ENCODE measurements at regions not wholly inside any gene's neighbourhood (a gene's known extent, or its start where the extent isn't known, plus 50 kb on each side); places are given as distances from the start of the nearest gene placed in this dataset.

DNA sequence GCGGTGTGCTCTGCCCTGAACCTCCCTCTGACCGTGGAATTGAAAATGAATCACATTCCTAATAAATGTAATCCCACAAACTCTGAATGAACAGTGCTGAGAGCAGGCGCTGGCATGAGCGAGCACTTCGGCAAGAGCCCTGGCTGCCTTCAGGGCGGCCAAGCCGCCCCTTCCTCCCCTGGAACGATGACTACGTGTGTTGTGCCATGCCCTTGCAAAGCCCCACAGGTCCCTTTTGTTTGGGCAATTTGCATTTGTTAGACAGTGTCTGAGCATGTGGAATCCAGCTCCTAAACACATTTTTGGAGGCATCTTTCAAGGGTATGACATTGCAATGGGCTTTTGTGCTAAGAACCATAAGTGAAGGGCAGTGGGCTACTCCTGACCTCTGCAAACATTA lies 95.6 kb upstream of the MKI67 start:
- H3K27me3 Mint-ChIP-seq (ENCODE audit: low read depth) = peaks cover 31% of the 10 kb centered on the region
- DNase-seq = no peak
- no peak overlapping the region for H3K27ac Mint-ChIP-seq
- no peaks in the 10 kb centered on the region for H3K9me3 Mint-ChIP-seq (ENCODE audit: insufficient read depth)
- no peaks in the 10 kb centered on the region for H3K36me3 Mint-ChIP-seq (ENCODE audit: low read depth)
- no peak overlapping the region for H3K4me3 Mint-ChIP-seq
- no peak for ATAC-seq
- CTCF ChIA-PET = interaction anchor here (2.9 kb wide), 1 partner anchor 9 kb away, joined by 14 read pairs; no protein-coding TSS in a partner anchor
- H3K4me1 Mint-ChIP-seq (ENCODE audit: low read depth) = peaks cover 18% of the 10 kb centered on the region
- POLR2A ChIA-PET = no interaction called here

DNA sequence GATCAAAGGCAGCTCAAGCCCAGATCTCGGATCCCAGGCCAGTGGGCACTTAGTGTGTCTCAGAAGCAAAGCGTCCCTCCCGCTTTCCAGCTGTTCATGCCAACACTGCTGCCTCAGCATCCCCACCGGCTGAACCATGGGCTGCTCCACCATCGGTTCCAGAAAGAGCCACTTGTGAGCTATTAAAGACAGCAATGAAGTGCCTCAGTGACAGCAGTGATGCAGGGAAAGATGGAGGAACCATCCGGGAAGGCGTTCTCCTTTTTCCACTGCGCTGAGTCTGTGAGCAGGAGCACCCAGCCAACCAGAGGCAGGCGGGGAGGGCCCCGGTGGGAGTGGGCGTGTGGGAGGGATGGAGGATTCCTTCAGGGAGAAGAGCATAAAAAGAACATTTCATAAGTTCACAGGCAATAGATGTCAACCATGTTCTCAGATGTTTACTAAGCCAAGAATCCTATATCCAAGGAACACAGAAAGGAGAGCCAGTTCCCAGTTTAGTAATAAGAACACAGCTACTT lies 96.2 kb upstream of the MKI67 start:
- ChIA-PET POLR2A (no interaction called here), CTCF (interaction anchor here (2.9 kb wide), 1 partner anchor 10 kb away, joined by 14 read pairs; no protein-coding TSS in a partner anchor)
- Mint-ChIP-seq H3K27ac (no peak overlapping the region), H3K36me3 (ENCODE audit: low read depth) (no peaks in the 10 kb centered on the region), H3K27me3 (ENCODE audit: low read depth) (peaks cover 33% of the 10 kb centered on the region), H3K4me1 (ENCODE audit: low read depth) (peaks cover 13% of the 10 kb centered on the region), H3K9me3 (ENCODE audit: insufficient read depth) (no peaks in the 10 kb centered on the region), H3K4me3 (no peak overlapping the region)
- DNase-seq (no peak), ATAC-seq (no peak)

DNA sequence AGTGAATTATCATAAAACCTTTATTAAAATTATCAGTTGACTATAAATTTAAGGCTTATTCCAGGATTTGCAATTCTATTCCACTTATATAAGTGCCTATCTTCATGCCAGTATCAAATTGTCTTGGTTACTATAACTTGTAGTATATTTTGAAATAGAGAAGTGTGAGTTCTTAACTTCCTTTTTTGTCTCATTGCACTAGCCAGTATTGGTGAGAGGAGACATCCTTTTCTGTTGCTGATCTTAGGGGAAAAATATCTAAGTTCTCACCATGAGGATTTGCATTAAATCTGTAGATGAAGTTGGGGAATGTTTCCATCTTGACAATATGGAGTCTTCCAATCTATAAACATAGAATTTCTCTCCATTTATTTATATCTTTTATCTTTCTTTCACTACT lies 104.2 kb upstream of the MKI67 start:
- H3K9me3 Mint-ChIP-seq (ENCODE audit: insufficient read depth) = no peaks in the 10 kb centered on the region
- CTCF ChIA-PET = no interaction called here
- no peak for ATAC-seq

DNA sequence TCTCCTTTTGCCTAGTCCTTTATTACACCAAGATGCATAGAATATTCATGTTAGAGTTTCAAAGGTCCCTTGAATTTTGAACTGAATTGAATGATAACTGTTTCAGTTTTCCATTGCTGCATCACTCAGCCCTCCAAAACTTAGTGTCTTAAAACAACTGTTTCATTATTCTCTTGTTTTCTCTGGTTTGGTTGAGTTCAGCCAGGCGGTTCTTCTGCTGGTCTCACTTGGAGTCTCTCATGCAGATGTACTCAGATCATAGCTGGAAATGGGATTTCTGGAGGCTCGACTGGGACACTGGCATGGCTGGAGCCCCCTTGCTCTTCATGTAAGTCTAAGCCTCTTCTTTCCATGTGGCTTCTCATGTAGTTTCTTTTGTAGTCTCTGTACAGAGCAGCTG lies 107.2 kb upstream of the MKI67 start:
- Mint-ChIP-seq H3K27ac (no peak overlapping the region), H3K36me3 (ENCODE audit: low read depth) (no peaks in the 10 kb centered on the region)
- POLR2A ChIA-PET = no interaction called here

More for the DNA sequence above, 104.2 kb upstream of the MKI67 start:
- peaks cover 21% of the 10 kb centered on the region for H3K27me3 Mint-ChIP-seq (ENCODE audit: low read depth)
- POLR2A ChIA-PET = no interaction called here
- no peaks in the 10 kb centered on the region for H3K4me1 Mint-ChIP-seq (ENCODE audit: low read depth)
- H3K36me3 Mint-ChIP-seq (ENCODE audit: low read depth) = no peaks in the 10 kb centered on the region
- H3K4me3 Mint-ChIP-seq = no peak overlapping the region
- no peak overlapping the region for H3K27ac Mint-ChIP-seq
- no peak for DNase-seq

DNA sequence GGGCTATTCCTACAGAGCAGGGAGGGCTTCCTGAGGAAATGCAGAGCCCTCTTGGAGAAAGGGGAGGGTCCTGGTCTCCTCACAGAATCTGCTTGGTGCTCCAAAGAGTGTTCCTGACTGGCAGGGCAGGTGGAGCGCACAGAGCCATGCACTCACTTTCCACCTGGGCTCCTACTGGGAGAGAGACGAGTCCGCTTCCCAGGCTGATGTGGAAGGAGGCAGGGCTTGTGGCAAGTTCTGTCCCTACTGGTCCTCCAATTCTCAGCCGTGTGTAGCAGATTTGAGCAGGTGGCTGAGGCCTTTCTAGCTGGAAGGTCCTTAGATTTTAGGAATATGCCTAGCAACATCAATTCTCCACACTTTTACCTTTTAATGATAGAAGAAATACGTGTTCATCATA lies 111.5 kb upstream of the MKI67 start:
- H3K4me3 Mint-ChIP-seq = no peak overlapping the region
- no peaks in the 10 kb centered on the region for H3K4me1 Mint-ChIP-seq (ENCODE audit: low read depth)
- no peak for DNase-seq
- H3K27me3 Mint-ChIP-seq (ENCODE audit: low read depth) = peaks cover 2% of the 10 kb centered on the region
- H3K36me3 Mint-ChIP-seq (ENCODE audit: low read depth) = no peaks in the 10 kb centered on the region
- no peaks in the 10 kb centered on the region for H3K9me3 Mint-ChIP-seq (ENCODE audit: insufficient read depth)
- POLR2A ChIA-PET = no interaction called here
- CTCF ChIA-PET = no interaction called here
- ATAC-seq = no peak
- no peak overlapping the region for H3K27ac Mint-ChIP-seq

More for the DNA sequence above, 107.2 kb upstream of the MKI67 start:
- ATAC-seq (no peak), DNase-seq (no peak)
- Mint-ChIP-seq H3K4me3 (no peak overlapping the region), H3K9me3 (ENCODE audit: insufficient read depth) (no peaks in the 10 kb centered on the region), H3K4me1 (ENCODE audit: low read depth) (no peaks in the 10 kb centered on the region), H3K27me3 (ENCODE audit: low read depth) (peaks cover 4% of the 10 kb centered on the region)
- CTCF ChIA-PET = no interaction called here

DNA sequence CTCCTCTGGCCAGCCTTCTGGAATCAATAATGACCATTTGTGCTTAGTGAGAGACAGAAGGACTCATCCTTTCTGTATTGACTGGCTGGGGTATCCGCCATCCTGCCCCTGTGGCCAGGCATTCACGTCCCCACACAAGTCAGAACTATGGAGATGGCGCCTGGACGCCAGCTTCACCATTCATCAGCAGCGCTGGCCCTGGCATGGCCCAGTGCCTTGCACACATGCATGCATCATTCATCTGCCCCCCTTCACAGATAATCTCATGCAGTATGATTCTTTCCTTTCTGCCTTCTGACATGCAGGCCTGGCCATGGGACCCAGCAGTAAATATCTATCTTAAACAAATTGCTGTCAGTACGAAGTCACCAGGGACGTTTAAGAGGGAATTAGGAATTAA lies 114.8 kb upstream of the MKI67 start:
- no peak for ATAC-seq
- Mint-ChIP-seq H3K4me1 (ENCODE audit: low read depth) (no peaks in the 10 kb centered on the region), H3K36me3 (ENCODE audit: low read depth) (no peaks in the 10 kb centered on the region), H3K9me3 (ENCODE audit: insufficient read depth) (no peaks in the 10 kb centered on the region), H3K27ac (no peak overlapping the region), H3K27me3 (ENCODE audit: low read depth) (no peaks in the 10 kb centered on the region), H3K4me3 (no peak overlapping the region)
- no peak for DNase-seq
- ChIA-PET POLR2A (no interaction called here), CTCF (no interaction called here)

DNA sequence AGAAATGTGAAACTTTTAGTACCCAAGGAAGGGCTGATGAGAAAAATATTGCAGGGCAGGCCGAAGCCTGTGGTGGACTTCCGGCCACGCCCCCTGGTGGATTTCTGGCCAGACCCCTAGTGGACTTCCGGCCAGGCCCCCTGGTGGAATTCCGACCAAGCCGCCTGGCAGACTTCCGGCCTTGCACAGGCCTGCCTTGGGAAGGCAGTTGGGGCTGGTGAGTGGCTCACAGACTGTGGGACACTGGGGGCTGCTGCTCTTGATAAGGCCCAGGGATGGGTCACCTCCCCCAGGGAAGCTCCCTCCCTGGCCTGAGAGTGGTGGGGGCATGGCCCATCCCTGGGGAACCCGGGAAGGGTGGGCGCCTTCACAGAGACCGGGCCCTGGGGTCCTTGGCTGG lies 116.4 kb upstream of the MKI67 start:
- Mint-ChIP-seq H3K4me3 (no peak overlapping the region), H3K27me3 (ENCODE audit: low read depth) (no peaks in the 10 kb centered on the region), H3K27ac (no peak overlapping the region), H3K36me3 (ENCODE audit: low read depth) (no peaks in the 10 kb centered on the region), H3K9me3 (ENCODE audit: insufficient read depth) (no peaks in the 10 kb centered on the region), H3K4me1 (ENCODE audit: low read depth) (no peaks in the 10 kb centered on the region)
- no peak for ATAC-seq
- ChIA-PET POLR2A (interaction anchor here (0.6 kb wide), 1 partner anchor 75 kb away, joined by 3 read pairs; no protein-coding TSS in a partner anchor), CTCF (no interaction called here)
- DNase-seq = no peak

DNA sequence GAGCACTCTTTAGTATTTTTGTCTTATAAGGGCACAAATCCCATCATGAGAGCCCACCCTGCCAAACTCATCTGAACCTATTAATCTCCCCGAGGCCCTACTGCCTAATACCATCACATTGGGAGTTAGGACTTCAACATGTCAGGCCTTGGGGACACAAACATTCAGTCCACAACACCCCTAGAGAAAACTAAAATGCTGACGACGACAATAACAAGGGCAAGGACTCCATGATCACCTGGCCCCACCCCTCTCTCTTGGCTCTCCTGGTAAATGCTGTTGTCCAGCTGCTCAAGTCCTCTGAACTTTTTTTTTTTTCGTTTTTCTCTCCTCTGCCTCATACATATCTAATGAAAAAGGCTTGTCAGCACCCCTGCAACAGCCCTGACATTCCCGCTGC lies 118.8 kb upstream of the MKI67 start:
- ChIA-PET POLR2A (no interaction called here), CTCF (no interaction called here)
- no peak for DNase-seq
- Mint-ChIP-seq H3K27me3 (ENCODE audit: low read depth) (peaks cover 5% of the 10 kb centered on the region), H3K36me3 (ENCODE audit: low read depth) (no peaks in the 10 kb centered on the region), H3K9me3 (ENCODE audit: insufficient read depth) (no peaks in the 10 kb centered on the region), H3K27ac (no peak overlapping the region), H3K4me1 (ENCODE audit: low read depth) (no peaks in the 10 kb centered on the region), H3K4me3 (no peak overlapping the region)
- no peak for ATAC-seq

DNA sequence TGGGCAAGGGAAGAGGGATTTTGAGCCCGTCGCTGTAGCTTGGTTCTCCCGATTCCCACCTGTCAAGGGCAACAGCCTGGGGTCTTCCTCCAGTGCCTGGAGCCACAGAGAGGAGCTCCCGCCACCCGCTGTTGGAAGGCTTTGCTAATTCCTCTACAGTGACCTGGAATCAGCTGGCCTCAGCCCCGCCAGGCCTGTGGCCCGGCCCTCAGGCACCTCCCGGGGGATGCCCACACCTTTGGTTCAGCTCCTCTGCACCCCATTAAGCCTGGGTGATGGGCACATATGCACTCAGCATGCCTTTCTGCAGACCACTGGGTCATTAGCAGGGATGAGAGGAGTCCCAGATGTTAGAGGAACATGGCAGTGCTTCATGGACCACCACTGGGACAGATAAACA lies 121.4 kb upstream of the MKI67 start:
- POLR2A ChIA-PET = no interaction called here
- Mint-ChIP-seq H3K9me3 (ENCODE audit: insufficient read depth) (no peaks in the 10 kb centered on the region), H3K36me3 (ENCODE audit: low read depth) (no peaks in the 10 kb centered on the region), H3K4me3 (no peak overlapping the region), H3K27ac (no peak overlapping the region), H3K27me3 (ENCODE audit: low read depth) (peaks cover 5% of the 10 kb centered on the region), H3K4me1 (ENCODE audit: low read depth) (no peaks in the 10 kb centered on the region)
- DNase-seq (no peak), ATAC-seq (no peak)
- CTCF ChIA-PET = no interaction called here

DNA sequence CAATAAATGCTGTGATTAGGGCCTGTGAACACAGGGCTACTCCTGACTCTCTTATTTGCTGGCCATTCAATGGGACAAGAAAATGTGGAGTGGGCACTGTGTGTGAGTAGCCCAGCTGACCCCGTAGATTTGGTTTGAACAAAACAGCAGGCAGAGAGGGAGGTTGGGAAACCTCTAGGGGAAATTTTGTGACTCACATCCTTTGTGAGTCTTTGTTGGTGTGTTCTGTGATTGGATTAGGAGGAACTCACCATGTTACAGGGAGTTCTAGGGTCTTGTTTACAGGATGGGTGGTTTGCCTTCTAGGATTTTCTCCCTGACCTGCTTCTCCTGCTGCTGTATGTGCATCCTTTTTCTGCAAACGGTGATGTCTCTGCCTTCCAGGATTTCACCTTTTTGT lies 128.3 kb upstream of the MKI67 start:
- ChIA-PET POLR2A (no interaction called here), CTCF (no interaction called here)
- DNase-seq = no peak
- Mint-ChIP-seq H3K4me1 (ENCODE audit: low read depth) (no peaks in the 10 kb centered on the region), H3K4me3 (no peak overlapping the region), H3K27me3 (ENCODE audit: low read depth) (peaks cover 1% of the 10 kb centered on the region), H3K36me3 (ENCODE audit: low read depth) (no peaks in the 10 kb centered on the region), H3K27ac (no peak overlapping the region), H3K9me3 (ENCODE audit: insufficient read depth) (no peaks in the 10 kb centered on the region)
- no peak for ATAC-seq

DNA sequence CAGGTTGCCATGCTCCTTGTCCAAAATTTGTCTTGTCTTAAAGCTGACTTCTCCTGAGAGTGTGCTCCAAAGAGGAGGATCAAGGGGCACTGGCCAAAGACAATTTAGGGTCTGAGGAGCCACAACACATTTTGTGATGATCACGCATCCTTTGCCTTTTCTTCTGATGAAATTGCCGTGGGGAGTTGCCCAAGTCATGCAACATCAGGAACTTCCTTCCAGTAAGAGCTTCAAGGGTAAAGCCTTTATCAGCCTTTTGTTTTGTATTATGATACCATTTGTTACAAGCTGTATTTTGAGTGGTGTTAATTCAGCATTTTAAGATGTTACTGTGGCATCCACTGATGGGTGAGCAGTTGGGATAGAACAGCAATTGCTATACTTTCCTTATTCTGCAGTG lies 131.2 kb upstream of the MKI67 start:
- POLR2A ChIA-PET = no interaction called here
- no peaks in the 10 kb centered on the region for H3K36me3 Mint-ChIP-seq (ENCODE audit: low read depth)
- H3K4me1 Mint-ChIP-seq (ENCODE audit: low read depth) = no peaks in the 10 kb centered on the region
- peaks cover 1% of the 10 kb centered on the region for H3K27me3 Mint-ChIP-seq (ENCODE audit: low read depth)
- H3K4me3 Mint-ChIP-seq = no peak overlapping the region
- H3K27ac Mint-ChIP-seq = no peak overlapping the region
- no peaks in the 10 kb centered on the region for H3K9me3 Mint-ChIP-seq (ENCODE audit: insufficient read depth)
- ATAC-seq (no peak), DNase-seq (no peak)
- CTCF ChIA-PET = no interaction called here

DNA sequence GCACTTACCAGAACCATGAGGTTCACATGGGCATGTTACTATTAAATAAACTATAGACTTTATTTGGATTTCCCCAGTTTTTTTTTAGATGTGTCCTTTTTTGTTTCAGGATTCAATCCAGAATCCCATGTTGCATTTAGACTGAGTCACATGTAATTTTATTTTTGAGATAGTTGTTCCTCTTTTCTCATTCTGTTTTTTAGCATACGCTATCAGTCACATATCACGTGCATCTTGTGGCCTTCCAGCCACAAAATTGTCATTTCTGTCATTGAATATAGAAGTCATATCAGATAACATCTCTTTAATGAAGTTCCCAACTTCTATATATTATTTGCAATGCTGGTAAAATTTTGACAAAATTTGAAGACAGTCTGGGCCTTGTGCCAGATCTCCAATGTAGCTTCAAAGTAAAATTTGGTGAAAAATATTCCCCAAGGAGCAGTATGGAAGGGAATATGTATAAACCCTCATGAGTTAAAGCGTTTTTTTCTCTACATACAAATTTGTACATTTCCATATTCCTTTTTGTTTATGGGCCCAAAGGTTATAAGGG lies 132.3 kb upstream of the MKI67 start:
- peaks cover 5% of the 10 kb centered on the region for H3K27me3 Mint-ChIP-seq (ENCODE audit: low read depth)
- CTCF ChIA-PET = no interaction called here
- DNase-seq (no peak), ATAC-seq (no peak)
- no peaks in the 10 kb centered on the region for H3K4me1 Mint-ChIP-seq (ENCODE audit: low read depth)
- POLR2A ChIA-PET = no interaction called here
- no peak overlapping the region for H3K27ac Mint-ChIP-seq
- no peak overlapping the region for H3K4me3 Mint-ChIP-seq
- H3K36me3 Mint-ChIP-seq (ENCODE audit: low read depth) = no peaks in the 10 kb centered on the region
- no peaks in the 10 kb centered on the region for H3K9me3 Mint-ChIP-seq (ENCODE audit: insufficient read depth)
